ENCODE measurements at regions not wholly inside any gene's neighbourhood (a gene's known extent, or its start where the extent isn't known, plus 50 kb on each side); places are given as distances from the start of the nearest gene placed in this dataset.

DNA sequence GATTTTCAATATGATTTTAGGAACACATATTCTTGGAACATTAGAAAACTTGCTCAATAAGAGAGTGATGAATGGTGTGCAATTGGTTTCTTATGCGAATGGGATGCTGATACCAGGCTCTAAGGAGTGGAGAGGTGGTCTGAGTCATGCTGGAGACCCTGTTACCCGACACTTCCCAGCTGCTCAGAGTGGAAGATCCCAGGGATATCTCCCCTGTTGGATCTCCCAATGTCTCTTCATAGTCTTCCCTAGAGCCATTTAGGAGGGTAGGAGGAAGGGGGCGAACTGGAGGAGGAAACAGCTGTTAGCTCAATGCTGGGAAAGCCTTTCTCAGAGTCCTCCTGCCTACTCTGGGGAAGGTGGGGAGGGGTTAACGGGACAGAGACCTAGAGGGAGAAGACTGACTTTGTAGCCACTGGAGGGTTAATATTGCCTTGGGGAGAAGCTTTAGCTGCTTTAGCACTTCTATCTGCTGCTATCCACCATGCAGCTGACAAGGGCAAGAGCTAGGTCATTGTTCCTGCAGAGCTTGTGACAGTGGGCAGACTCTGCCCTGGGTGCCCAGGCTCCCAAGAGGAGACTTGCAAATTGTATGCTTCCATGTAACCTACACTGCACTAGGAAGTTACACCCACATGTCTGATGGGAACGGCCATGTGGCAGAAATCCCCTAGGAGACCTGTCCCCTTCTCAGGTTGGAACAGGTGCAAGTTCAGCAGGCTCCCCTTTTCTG is 301.0 kb downstream of the GADD45G start:
- no peak for TF ChIP-seq RAD21 (IDR thresholded peaks at IDR 0.05; ENCODE audit: low read depth)
- no peak for TF ChIP-seq YY1 (IDR thresholded peaks at IDR 0.05; ENCODE audit: low read depth)
- no peak for TF ChIP-seq FOXM1 (IDR thresholded peaks at IDR 0.05; ENCODE audit: borderline replicate concordance, low read depth)
- TF ChIP-seq, protein P1, sequence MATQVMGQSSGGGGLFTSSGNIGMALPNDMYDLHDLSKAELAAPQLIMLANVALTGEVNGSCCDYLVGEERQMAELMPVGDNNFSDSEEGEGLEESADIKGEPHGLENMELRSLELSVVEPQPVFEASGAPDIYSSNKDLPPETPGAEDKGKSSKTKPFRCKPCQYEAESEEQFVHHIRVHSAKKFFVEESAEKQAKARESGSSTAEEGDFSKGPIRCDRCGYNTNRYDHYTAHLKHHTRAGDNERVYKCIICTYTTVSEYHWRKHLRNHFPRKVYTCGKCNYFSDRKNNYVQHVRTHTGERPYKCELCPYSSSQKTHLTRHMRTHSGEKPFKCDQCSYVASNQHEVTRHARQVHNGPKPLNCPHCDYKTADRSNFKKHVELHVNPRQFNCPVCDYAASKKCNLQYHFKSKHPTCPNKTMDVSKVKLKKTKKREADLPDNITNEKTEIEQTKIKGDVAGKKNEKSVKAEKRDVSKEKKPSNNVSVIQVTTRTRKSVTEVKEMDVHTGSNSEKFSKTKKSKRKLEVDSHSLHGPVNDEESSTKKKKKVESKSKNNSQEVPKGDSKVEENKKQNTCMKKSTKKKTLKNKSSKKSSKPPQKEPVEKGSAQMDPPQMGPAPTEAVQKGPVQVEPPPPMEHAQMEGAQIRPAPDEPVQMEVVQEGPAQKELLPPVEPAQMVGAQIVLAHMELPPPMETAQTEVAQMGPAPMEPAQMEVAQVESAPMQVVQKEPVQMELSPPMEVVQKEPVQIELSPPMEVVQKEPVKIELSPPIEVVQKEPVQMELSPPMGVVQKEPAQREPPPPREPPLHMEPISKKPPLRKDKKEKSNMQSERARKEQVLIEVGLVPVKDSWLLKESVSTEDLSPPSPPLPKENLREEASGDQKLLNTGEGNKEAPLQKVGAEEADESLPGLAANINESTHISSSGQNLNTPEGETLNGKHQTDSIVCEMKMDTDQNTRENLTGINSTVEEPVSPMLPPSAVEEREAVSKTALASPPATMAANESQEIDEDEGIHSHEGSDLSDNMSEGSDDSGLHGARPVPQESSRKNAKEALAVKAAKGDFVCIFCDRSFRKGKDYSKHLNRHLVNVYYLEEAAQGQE (IDR thresholded peaks at IDR 0.05; ENCODE audit: low read depth): no peak
- no peak for TF ChIP-seq EP300 (IDR thresholded peaks at IDR 0.05; ENCODE audit: borderline replicate concordance)
- no peak for TF ChIP-seq EGR1 (IDR thresholded peaks at IDR 0.05)
- TF ChIP-seq CREB1 (IDR thresholded peaks at IDR 0.05; ENCODE audit: low read depth): no peak
- TF ChIP-seq ZBTB7A (IDR thresholded peaks at IDR 0.05; ENCODE audit: low read depth): no peak
